Endothelial cell (in vitro differentiated cells): ENCODE measurements at regions not wholly inside any gene's neighbourhood (a gene's known extent, or its start where the extent isn't known, plus 50 kb on each side); places are given as distances from the start of the nearest gene placed in this dataset.

Source experiments
- DNase-seq: peaks from one replicate; pipeline ENCODE4 v3.0.0; 2021; ENCODE audit warnings: low spot score
- H3K27ac Mint-ChIP-seq: one replicate; pipeline ENCODE4 v1.8.0; 2021; ENCODE audit warnings: mixed read lengths, inconsistent platforms; ENCODE audit not compliant: unreplicated experiment
- H3K27me3 Mint-ChIP-seq: one replicate; pipeline ENCODE4 v1.8.0; 2021; ENCODE audit warnings: mild to moderate bottlenecking, moderate library complexity, mixed read lengths, inconsistent platforms; ENCODE audit not compliant: unreplicated experiment
- H3K36me3 Mint-ChIP-seq: one replicate; pipeline ENCODE4 v1.8.0; 2021; ENCODE audit warnings: mild to moderate bottlenecking, low read depth, mixed read lengths, inconsistent platforms; ENCODE audit not compliant: unreplicated experiment
- H3K4me1 Mint-ChIP-seq: one replicate; pipeline ENCODE4 v1.8.0; 2021; ENCODE audit warnings: mild to moderate bottlenecking, mixed read lengths, inconsistent platforms; ENCODE audit not compliant: unreplicated experiment
- H3K4me3 Mint-ChIP-seq: one replicate; pipeline ENCODE4 v1.8.0; 2021; ENCODE audit warnings: mild to moderate bottlenecking, mixed read lengths, inconsistent platforms; ENCODE audit not compliant: unreplicated experiment
- H3K9me3 Mint-ChIP-seq: one replicate; pipeline ENCODE4 v1.8.0; 2021; ENCODE audit warnings: mixed read lengths, inconsistent platforms; ENCODE audit not compliant: unreplicated experiment
- TF ChIP-seq, protein P1 (sequence below): fragments of 200-600 bp; sonication (generic); IDR thresholded peaks from one replicate; pipeline ENCODE4 v1.5.0; 2021; ENCODE audit warnings: antibody characterized with exemption; ENCODE audit not compliant: unreplicated experiment

DNA sequence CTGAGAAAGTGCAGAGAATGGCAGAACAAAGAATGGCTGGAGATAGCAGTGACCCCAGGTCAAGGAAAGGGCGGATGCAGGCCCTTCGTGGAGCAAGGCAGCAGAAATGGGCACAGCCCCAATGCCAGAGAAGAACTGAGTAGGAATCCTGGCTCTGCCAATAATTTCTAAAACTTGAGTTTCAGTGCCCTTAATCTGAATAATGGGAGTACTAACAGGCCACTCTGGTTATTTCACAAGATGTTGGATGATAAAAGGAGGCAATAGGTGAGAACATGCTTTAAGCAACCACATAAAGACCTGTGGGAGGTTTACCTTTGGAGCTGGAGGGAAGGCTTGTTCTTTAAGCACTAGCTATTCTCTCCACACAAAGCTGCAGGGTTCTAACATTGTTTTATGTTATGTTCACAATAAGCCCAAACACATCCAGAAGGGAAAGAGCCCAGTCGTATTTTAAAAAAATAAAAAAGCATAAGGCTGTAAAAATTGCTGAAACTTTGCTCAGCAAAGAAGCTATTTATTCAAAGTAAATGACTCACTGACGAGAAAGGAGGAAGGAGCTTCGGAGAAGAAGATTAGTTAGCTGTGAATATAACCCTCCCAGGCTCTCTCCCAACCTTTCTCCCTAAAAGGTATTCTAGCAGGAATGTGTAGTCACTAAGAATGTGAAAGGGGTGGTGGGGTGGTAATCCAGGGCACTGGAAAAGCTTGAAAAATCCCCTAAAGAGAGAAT lies 470.2 kb downstream of the TXNL1 start:
- no peak for DNase-seq
- Mint-ChIP-seq H3K27ac (no peak overlapping the region), H3K9me3 (no peaks in the 10 kb centered on the region), H3K4me3 (no peak overlapping the region), H3K36me3 (no peaks in the 10 kb centered on the region), H3K27me3 (peaks cover 4% of the 10 kb centered on the region), H3K4me1 (peaks cover 7% of the 10 kb centered on the region)
- TF ChIP-seq, protein P1, sequence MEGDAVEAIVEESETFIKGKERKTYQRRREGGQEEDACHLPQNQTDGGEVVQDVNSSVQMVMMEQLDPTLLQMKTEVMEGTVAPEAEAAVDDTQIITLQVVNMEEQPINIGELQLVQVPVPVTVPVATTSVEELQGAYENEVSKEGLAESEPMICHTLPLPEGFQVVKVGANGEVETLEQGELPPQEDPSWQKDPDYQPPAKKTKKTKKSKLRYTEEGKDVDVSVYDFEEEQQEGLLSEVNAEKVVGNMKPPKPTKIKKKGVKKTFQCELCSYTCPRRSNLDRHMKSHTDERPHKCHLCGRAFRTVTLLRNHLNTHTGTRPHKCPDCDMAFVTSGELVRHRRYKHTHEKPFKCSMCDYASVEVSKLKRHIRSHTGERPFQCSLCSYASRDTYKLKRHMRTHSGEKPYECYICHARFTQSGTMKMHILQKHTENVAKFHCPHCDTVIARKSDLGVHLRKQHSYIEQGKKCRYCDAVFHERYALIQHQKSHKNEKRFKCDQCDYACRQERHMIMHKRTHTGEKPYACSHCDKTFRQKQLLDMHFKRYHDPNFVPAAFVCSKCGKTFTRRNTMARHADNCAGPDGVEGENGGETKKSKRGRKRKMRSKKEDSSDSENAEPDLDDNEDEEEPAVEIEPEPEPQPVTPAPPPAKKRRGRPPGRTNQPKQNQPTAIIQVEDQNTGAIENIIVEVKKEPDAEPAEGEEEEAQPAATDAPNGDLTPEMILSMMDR = no peak

DNA sequence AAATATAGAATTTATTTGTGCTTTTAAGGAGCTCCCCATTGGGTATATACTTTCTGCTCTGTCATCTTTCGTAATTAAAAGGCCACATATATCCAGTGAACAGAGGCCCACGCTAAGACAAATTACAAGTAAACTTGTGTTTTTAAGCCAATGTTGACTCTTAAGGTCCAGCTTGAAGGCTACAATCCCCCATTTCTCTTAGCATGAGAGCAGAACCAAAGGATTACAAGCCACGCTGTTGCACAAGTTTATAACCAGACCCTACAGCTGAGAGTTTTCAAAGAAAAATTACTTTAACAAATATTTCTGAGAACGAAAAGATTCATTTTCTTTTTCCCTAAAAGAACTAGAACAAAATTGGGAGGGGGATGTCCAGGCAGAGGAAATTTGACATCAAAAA lies 471.0 kb downstream of the TXNL1 start:
- no peaks in the 10 kb centered on the region for H3K36me3 Mint-ChIP-seq
- no peaks in the 10 kb centered on the region for H3K9me3 Mint-ChIP-seq
- peaks cover 7% of the 10 kb centered on the region for H3K4me1 Mint-ChIP-seq
- TF ChIP-seq, protein P1 = no peak
- H3K27ac Mint-ChIP-seq = no peak overlapping the region
- DNase-seq = no peak
- H3K4me3 Mint-ChIP-seq = no peak overlapping the region
- peaks cover 4% of the 10 kb centered on the region for H3K27me3 Mint-ChIP-seq

DNA sequence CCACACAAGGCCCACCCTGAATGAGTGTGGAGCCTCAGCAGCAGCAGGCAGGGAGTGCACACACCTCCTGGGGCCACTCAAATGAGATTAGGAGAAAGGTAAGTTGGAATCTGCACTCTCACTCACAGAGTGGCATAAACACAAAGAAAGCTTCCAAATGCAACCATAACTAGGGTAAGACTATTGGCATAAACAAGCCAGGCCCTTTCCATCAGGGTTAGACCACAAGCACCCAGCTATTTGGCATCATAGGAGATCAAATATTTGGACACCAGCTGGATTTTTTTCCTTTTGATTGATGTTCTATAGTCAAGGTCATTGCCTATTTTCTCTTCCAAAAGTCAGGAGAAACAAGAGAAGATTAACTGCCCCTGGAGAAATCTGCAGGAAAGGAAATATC lies 471.5 kb downstream of the TXNL1 start:
- Mint-ChIP-seq H3K36me3 (no peaks in the 10 kb centered on the region), H3K4me3 (no peak overlapping the region), H3K9me3 (no peaks in the 10 kb centered on the region), H3K27ac (no peak overlapping the region), H3K27me3 (peaks cover 4% of the 10 kb centered on the region), H3K4me1 (peaks cover 7% of the 10 kb centered on the region)
- DNase-seq = no peak
- TF ChIP-seq, protein P1 = no peak

DNA sequence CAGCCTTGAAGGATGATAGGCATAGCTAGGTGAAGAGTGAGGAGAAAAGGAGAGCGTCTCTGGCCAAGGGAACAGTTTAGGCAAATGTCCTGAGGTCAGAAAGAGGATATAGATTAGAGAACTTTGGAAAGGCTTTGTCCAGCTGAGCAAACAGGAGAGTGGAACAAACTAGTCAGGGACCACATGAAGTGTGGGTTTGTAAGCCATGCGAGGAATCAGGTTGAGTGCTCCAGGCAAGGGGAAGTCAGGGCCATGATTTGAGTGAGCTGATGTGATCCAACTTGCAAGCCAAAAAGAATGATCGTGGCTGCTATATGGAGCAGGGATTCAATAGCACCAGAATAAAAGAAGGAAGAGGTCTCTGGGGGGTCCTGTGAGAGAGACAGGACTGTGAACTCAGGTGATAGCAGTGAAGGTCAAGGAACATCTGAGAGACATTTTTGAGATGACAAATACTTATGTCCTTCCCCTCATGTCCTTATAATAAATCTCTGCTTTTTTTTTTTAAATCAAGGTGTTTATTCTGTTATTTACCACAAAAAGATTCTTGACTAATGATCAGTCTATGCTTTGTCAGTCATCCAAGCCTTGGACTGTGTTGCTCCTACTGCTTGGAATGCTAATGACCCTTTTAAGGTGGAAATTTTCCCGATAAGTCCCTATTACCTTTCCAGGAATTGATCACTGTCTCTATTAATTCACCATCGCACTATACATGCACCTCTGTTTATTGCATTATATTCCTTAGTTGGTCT lies 472.6 kb downstream of the TXNL1 start:
- Mint-ChIP-seq H3K27me3 (peaks cover 2% of the 10 kb centered on the region), H3K36me3 (no peaks in the 10 kb centered on the region), H3K9me3 (no peaks in the 10 kb centered on the region), H3K4me3 (no peak overlapping the region), H3K27ac (no peak overlapping the region), H3K4me1 (peaks cover 7% of the 10 kb centered on the region)
- TF ChIP-seq, protein P1 = no peak
- DNase-seq = no peak
